Panc1 (cell line): ENCODE measurements at regions not wholly inside any gene's neighbourhood (a gene's known extent, or its start where the extent isn't known, plus 50 kb on each side); places are given as distances from the start of the nearest gene placed in this dataset.

Experiments used
- ATAC-seq: fragments of 200-7000 bp; cut with Tn5 transposase; 2 replicates; pipeline ENCODE4 v1.9.1; 2020; ENCODE audit warnings: mild to moderate bottlenecking, moderate library complexity
- BruUV-seq: library from RNA; stranded (reverse); fragments of 400-500 nt; replicated peaks from 2 replicates; lab custom pipeline; 2021; lab: Mats Ljungman, UMichigan
- CTCF ChIA-PET: fragments of 300-600 bp; sonication (Branson Sonifier 250); formaldehyde crosslinking; loops from one replicate; lab custom pipeline; 2022; ENCODE audit warnings: antibody characterized with exemption; lab: Charles Lee
- POLR2A ChIA-PET: fragments of 300-600 bp; sonication (Branson Sonifier 250); formaldehyde crosslinking; loops from one replicate; lab custom pipeline; 2022; ENCODE audit warnings: antibody characterized with exemption; lab: Charles Lee
- DNase-seq: peaks from one replicate; pipeline ENCODE4 v3.0.0-alpha.2; 2010; ENCODE audit warnings: low read depth, low spot score
- H3K27ac ChIP-seq: 2 replicates; pipeline ENCODE4 v1.5.1; 2011; ENCODE audit warnings: mild to moderate bottlenecking, low read length, inconsistent platforms
- H3K27me3 ChIP-seq: fragments of 200-500 bp; sonication (Bioruptor generic); 2 replicates; pipeline ENCODE4 v1.6.0; 2014; ENCODE audit warnings: low read length, inconsistent platforms; ENCODE audit not compliant: control insufficient read depth, insufficient read depth
- H3K36me3 ChIP-seq: fragments of 200-500 bp; sonication (Bioruptor generic); 2 replicates; pipeline ENCODE4 v1.5.1; 2014; ENCODE audit warnings: inconsistent platforms, mild to moderate bottlenecking, low read length, moderate library complexity; ENCODE audit not compliant: control insufficient read depth, insufficient read depth
- H3K4me1 ChIP-seq: 2 replicates; pipeline ENCODE4 v1.5.1; 2011; ENCODE audit warnings: inconsistent platforms, mild to moderate bottlenecking, low read length, moderate library complexity; ENCODE audit not compliant: control insufficient read depth, insufficient read depth
- H3K4me3 ChIP-seq, 2 experiments: 2 replicates each; pipeline ENCODE4 v1.5.1; 2011 to 2012; ENCODE audit warnings: low read depth in 2 of 2, low read length in 2 of 2, mild to moderate bottlenecking in 2 of 2, inconsistent platforms in 1 of 2, moderate library complexity in 1 of 2
- H3K9me3 ChIP-seq: fragments of 200-500 bp; sonication (Bioruptor generic); 2 replicates; pipeline ENCODE4 v1.5.1; 2014; ENCODE audit warnings: low read depth, mild to moderate bottlenecking, inconsistent platforms, low read length, moderate library complexity; ENCODE audit not compliant: control insufficient read depth, insufficient read depth
- POLR2AphosphoS5 ChIP-seq: IDR thresholded peaks from 2 replicates; pipeline ENCODE4 v1.6.1; 2012; ENCODE audit warnings: mild to moderate bottlenecking, low read depth, low read length, moderate library complexity
- SIN3A ChIP-seq: IDR thresholded peaks from 2 replicates; pipeline ENCODE4 v1.6.1; 2012; ENCODE audit warnings: low read depth, mild to moderate bottlenecking, low read length, moderate library complexity, borderline replicate concordance; ENCODE audit not compliant: insufficient read depth
- TCF7L2 ChIP-seq: IDR thresholded peaks from 2 replicates; pipeline ENCODE4 v1.6.1; 2011; ENCODE audit warnings: mild to moderate bottlenecking, low read depth, low read length, inconsistent platforms
- in situ Hi-C: cut with HindIII; loops from 2 replicates; pipeline ENCODE4 v1.10.0; 2016; ENCODE audit warnings: low sequenced_read_pairs, low pct_unique_long_range_greater_than_20kb
- intact Hi-C: fragments of 100-400 bp; cut with micrococcal nuclease; formaldehyde crosslinking; loops from one replicate; pipeline ENCODE4 v1.10.0; 2022; ENCODE audit not compliant: unreplicated experiment
- TF ChIP-seq, protein P1 (sequence below): fragments of 450-650 bp; IDR thresholded peaks from 2 replicates; pipeline ENCODE4 v1.5.1; 2017; ENCODE audit warnings: mild to moderate bottlenecking
- TF ChIP-seq, protein P2 (sequence below), 2 experiments: IDR thresholded peaks; 2 replicates each; pipeline ENCODE4 v1.6.1; 2011 to 2012; ENCODE audit warnings: low read depth in 2 of 2, control low read depth in 1 of 2, low read length in 1 of 2, mild to moderate bottlenecking in 1 of 2, moderate library complexity in 1 of 2; ENCODE audit not compliant: insufficient read depth in 1 of 2

DNA sequence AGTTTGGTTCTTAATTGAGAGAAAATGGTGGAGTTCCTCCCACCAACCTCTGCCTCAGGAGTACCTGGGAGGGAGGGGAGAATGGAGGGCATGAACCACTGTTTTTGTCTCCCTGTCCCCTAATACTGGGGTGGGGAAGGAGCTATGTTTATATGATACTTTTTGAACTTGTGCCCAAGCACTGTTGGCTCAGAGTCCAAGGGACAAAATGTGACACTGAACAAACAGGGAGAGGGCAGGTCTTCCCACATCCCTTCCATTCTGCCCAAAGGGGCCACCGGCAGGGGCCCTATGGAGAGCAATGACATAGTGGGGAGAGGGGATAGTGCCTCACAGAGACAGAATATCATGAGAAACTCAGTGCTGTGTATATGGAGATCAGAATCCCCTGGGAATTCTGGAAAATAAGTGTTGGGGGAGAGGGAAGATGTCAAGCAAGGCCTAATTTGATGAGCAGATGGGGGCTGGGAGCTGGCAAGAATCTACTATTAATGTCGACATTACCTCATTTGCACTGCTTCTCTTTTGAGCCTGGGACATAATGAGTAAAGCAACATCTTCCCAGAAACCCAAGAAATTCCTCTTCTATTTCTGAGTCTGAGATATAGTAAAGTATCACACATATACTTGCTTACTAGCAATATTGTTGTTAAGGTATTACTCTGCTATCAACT is 180.6 kb downstream of the CYP26A1 start:
- DNase-seq (no peak), ATAC-seq (no peak)
- Histone ChIP-seq H3K9me3 (no peaks in the 10 kb centered on the region), H3K27me3 (no peaks in the 10 kb centered on the region), H3K27ac (no peak overlapping the region), H3K4me3 (no peak overlapping the region), H3K4me1 (no peaks in the 10 kb centered on the region), H3K36me3 (no peaks in the 10 kb centered on the region)
- ChIA-PET POLR2A (no interaction called here), CTCF (no interaction called here)
- no TSS peak for BruUV-seq
- TF ChIP-seq, protein P1, sequence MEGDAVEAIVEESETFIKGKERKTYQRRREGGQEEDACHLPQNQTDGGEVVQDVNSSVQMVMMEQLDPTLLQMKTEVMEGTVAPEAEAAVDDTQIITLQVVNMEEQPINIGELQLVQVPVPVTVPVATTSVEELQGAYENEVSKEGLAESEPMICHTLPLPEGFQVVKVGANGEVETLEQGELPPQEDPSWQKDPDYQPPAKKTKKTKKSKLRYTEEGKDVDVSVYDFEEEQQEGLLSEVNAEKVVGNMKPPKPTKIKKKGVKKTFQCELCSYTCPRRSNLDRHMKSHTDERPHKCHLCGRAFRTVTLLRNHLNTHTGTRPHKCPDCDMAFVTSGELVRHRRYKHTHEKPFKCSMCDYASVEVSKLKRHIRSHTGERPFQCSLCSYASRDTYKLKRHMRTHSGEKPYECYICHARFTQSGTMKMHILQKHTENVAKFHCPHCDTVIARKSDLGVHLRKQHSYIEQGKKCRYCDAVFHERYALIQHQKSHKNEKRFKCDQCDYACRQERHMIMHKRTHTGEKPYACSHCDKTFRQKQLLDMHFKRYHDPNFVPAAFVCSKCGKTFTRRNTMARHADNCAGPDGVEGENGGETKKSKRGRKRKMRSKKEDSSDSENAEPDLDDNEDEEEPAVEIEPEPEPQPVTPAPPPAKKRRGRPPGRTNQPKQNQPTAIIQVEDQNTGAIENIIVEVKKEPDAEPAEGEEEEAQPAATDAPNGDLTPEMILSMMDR: no peak
- TF ChIP-seq SIN3A (no peak), POLR2AphosphoS5 (no peak), TCF7L2 (no peak)
- TF ChIP-seq, protein P2, sequence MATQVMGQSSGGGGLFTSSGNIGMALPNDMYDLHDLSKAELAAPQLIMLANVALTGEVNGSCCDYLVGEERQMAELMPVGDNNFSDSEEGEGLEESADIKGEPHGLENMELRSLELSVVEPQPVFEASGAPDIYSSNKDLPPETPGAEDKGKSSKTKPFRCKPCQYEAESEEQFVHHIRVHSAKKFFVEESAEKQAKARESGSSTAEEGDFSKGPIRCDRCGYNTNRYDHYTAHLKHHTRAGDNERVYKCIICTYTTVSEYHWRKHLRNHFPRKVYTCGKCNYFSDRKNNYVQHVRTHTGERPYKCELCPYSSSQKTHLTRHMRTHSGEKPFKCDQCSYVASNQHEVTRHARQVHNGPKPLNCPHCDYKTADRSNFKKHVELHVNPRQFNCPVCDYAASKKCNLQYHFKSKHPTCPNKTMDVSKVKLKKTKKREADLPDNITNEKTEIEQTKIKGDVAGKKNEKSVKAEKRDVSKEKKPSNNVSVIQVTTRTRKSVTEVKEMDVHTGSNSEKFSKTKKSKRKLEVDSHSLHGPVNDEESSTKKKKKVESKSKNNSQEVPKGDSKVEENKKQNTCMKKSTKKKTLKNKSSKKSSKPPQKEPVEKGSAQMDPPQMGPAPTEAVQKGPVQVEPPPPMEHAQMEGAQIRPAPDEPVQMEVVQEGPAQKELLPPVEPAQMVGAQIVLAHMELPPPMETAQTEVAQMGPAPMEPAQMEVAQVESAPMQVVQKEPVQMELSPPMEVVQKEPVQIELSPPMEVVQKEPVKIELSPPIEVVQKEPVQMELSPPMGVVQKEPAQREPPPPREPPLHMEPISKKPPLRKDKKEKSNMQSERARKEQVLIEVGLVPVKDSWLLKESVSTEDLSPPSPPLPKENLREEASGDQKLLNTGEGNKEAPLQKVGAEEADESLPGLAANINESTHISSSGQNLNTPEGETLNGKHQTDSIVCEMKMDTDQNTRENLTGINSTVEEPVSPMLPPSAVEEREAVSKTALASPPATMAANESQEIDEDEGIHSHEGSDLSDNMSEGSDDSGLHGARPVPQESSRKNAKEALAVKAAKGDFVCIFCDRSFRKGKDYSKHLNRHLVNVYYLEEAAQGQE (IDR thresholded peaks at IDR 0.05; ENCODE audit: insufficient read depth in 1 of 2, low read depth in 2 of 2, low read length in 1 of 2): no peak
- intact Hi-C loops (no loop called here), in situ Hi-C loops (no loop called here)

DNA sequence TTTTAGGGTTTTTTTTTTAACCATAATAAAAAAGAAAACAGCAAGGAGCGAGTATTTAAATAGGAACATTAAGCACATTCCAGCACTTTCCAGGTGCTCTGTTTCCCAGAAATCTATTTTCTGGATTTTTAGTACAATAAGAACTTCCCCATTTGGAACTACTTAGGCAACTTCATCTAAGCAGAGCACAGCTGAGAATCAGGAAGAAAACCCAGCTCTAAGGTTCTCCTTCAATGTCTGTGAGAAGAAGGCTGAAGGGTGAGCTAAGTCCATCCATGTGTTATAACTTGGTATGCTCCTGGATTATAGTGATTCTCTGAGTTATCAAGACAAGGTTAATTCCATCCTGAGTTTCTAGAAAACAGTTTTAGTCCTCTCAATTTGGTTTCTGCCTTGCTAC is 181.9 kb downstream of the CYP26A1 start:
- in situ Hi-C loops: no loop called here
- POLR2A ChIA-PET: no interaction called here
- TF ChIP-seq SIN3A (no peak), POLR2AphosphoS5 (no peak), TCF7L2 (no peak)
- TF ChIP-seq, protein P2 (IDR thresholded peaks at IDR 0.05; ENCODE audit: insufficient read depth in 1 of 2, low read depth in 2 of 2, low read length in 1 of 2): no peak
- TF ChIP-seq, protein P1: no peak
- intact Hi-C loops: no loop called here
- no peaks in the 10 kb centered on the region for H3K9me3 ChIP-seq
- BruUV-seq: no TSS peak
- CTCF ChIA-PET: no interaction called here
- no peak for ATAC-seq
- no peak overlapping the region for H3K27ac ChIP-seq
- no peaks in the 10 kb centered on the region for H3K36me3 ChIP-seq
- no peaks in the 10 kb centered on the region for H3K4me1 ChIP-seq
- H3K27me3 ChIP-seq: no peaks in the 10 kb centered on the region
- no peak for DNase-seq
- H3K4me3 ChIP-seq: no peak overlapping the region
